Right ventricle myocardium superior (tissue), 1 donor: ENCODE measurements at regions not wholly inside any gene's neighbourhood (a gene's known extent, or its start where the extent isn't known, plus 50 kb on each side); places are given as distances from the start of the nearest gene placed in this dataset.

Source experiments
- ATAC-seq: fragments of 200-7000 bp; cut with Tn5 transposase; one replicate; pipeline ENCODE4 v1.9.1; 2020; ENCODE audit warnings: mild to moderate bottlenecking; ENCODE audit not compliant: poor library complexity
- DNase-seq: peaks from one replicate; pipeline ENCODE4 v3.0.0-alpha.2; 2020
- intact Hi-C: fragments of 100-400 bp; cut with DNase I; formaldehyde crosslinking; loops from one replicate; pipeline ENCODE4 v1.11.2; 2022
- donor health status: DM: no; HTN: yes; CAD: no; lungs with severe emphysema.

DNA sequence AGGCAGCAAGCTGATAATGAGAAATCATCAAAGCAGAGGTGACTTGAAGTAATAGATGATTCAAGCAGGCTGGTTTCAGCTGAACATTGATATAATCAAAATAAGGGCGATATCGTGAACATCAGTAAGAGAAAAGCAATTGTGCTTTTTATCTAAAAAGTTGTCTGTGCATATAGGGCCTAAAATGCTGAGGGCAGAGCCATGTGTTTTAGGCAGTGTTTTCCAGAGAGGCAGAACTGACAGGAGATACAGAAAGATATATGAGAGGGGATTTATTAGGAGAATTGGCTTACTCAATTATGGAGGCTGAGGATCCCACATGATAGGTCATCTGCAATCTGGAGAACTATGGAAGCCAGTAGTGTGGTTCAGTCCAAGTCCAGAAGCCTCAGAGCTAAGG lies 136.5 kb upstream of the NPY2R start:
- DNase-seq (no peak), ATAC-seq (no peak)
- intact Hi-C loops: no loop called here

DNA sequence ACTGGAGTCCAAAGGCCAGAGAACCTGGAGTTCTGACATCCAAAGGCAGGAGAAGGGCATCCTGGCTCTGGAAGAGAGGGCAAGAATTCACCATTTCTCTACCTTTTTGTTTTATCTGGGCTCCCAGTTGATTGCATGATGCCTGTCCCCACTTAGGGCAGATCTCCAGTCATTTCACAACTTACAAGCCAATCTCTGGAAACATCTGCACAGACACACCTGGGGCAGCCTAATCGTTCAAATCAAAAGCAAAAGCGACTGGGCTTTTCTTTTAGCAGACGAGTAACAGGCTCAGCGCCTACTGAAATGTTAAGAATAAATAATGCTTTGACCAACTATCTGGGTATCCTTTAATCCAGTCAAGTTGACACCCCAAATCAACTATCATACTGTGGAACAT lies 136.0 kb upstream of the NPY2R start:
- ATAC-seq: no peak
- DNase-seq: no peak
- intact Hi-C loops: no loop called here

DNA sequence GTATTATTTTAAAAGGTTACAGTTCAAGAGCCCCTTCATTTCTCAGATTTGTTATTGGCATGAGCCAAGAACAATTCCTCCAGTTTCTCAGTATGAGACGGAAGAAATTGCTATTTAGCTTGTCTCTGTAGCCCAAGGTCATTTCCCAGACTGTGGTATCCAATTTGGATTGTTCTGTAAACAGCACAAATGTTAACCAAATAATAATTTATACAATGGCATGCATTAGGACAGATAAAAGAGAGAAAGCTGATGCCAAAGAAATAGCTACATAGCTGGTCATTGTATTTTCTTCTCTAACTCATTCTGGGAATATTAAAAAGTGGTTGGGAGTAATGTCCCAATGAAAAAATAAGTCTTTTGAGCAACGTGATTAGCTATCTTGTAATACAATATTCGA lies 134.6 kb upstream of the NPY2R start:
- intact Hi-C loops: no loop called here
- ATAC-seq: no peak
- no peak for DNase-seq

DNA sequence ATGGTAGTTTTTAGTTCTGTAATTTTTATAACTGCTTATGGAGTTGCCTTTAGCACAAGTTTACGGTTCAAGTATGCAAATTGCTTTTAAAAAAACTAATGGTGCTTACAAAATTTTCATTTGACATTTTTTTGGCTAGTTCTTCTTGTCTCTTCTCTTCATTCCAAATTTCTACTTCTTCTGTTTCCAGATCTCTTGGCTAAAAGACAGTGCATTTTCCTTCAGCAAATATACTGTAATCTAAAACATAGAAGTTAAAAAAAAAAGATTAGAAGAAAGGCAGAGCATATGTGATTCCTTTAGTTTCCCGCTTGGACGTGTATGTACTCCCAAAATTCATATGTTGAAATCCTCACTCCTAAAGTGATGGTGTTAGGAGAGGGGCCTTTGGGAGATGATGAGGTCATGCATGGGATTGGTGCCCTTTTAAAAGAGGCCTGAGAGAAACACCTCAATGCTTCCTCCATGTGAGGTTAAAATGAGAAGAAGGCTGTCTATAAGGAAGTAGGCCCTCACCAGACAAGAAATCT lies 132.1 kb upstream of the NPY2R start:
- ATAC-seq (no peak), DNase-seq (no peak)
- intact Hi-C loops: no loop called here

DNA sequence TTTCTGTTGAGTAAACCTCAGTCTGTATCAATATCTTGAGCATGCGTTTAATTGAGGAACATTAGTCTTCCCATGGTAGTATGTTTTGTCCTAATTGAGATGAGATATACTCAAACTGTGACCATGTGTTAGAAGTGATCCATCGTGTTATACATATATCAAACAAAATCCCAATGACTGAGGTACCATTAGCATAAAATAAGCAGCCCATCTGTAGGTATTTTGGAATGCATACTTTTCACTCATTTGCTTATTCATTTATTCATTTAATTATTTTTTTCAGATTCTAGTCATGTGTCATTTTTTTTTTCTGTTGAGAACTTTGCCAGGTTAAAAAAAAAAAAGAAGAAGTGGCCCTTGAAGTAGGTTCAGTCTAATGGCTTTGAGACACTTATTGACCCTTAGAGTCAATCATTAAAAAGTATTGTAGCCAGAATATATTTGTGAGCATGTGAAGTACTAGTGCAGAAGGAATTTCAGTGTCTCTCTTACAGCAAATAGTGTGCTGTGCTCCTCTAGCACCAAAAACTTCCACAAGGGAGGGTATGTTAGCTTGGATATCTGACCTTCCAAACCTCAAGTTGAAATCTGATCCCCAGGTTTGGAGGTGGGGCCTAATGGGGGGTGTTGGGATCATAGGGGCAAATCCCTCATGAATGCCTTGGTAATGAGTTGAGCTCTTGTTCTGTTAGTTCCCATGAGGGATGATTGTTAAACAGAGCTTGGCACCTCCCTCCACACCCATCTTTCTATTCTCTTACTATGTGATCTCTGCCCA lies 130.8 kb upstream of the NPY2R start:
- DNase-seq (no peak), ATAC-seq (no peak)
- intact Hi-C loops: no loop called here

DNA sequence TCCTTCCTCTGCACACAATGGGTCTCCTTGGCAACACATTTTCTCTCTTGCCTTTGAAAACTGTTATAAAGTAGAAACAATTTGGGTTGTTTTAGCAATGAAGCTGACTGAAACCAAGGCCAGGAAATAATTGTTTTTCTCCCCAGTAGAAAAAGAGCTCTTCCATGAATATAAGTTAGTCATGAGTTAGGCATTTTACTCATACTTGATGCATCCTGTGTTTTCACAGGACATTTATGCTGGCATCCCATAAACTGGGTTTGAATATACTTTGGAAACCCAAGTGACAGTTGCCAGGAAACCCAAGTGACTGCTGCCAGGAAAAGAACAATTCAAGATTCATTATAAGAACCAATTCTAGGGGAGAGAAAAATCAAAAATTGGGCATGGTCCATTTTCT lies 128.6 kb upstream of the NPY2R start:
- ATAC-seq: no peak
- intact Hi-C loops: no loop called here
- DNase-seq: no peak

DNA sequence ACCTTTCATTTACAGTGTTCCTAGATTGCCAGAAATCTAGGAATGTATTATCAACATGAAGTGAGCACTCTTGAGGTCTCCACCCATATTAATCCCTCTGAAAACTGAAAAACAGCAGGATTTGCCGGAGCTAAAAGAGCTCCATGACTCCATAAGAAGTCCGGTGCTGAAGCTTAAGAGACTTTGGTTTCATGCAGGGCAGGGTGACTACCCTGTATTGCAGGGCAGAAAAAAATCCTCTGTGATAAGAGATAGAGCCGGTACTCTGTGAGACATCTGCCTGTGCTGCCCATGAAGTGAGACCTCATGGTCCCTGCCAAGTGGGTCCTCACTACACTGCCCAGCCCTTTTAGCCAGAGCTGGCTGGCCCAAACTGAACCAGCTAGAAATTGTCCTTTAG lies 127.2 kb upstream of the NPY2R start:
- DNase-seq (no peak), ATAC-seq (no peak)
- intact Hi-C loops: no loop called here

DNA sequence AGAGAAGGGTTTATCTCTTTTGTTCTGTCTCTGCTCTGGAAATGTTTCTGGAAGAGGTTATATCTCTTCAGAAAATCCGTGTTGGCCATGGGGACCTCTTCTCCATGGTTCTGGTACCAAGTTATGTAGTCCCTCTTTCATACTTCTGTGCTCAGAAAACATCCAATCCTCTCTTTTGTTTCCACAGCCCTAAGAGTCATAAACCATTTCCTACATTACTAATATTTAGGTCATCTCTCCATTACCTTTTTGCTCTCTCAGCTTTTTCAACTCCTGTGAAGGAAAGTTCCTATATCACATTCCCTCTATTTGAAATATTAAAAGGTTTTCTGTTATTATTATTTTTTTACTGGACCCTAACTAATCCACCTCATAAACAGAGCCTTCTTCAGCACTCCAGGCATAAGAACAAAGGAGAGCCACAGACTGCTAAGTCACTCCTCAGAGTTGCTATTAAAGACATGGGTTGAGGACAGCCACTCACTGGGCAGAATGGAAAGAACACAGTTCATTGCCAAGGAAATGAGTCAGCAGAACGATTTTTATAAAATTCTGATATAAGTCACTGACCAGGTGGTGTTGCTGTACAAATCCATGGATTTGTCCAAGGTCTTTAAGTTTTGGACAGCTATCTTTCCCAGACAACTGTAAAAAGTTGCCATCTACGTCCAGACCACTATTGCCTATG lies 122.4 kb upstream of the NPY2R start:
- DNase-seq: no peak
- intact Hi-C loops: no loop called here
- ATAC-seq: no peak

DNA sequence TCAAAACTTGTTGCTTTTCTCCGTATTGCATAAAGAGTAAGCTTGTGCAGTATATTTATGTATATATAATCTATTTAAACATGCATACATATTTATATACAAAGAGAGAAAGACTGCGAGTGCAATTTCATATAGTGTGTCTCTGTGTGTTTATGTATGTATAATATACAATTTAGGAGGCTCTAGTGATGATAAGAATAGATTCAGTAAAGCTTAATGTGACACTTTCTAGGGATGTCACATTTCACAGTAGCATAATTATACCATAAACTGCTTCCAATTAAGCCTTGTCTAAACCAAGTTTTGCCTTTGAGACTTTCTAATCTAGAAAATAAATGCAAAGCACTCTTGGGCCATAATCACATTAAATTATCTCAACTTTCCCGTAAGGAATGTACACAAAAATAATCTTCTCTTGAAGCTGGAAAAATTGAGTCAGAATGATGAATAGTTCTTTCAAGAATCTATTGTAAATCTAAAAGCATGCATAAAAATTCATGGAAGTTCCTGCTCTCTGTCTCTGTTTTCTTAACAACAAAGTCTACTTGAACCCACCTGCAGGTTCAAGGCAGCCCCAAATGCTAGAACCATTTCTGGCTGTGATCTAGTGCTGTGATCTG lies 114.1 kb upstream of the NPY2R start:
- ATAC-seq (no peak), DNase-seq (no peak)
- intact Hi-C loops: no loop called here

DNA sequence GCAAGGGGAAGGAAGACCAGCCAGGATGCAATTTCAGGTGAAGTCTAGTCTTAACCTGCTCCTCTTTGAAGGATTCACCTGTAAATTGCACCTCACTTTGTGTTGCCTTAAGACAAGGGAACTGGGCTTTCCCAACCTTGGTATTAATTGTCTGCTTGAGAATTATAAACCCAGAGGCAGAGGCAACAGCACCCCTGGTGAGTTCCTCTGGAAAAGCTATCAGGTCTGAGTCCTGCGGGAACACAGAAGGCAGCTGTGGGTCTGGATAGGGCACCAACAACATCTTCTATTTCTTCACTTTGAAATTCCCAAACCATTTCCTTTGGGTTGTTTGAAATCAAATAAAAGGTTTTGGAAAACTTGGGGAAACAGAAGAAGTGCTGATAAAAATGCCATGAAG lies 109.2 kb upstream of the NPY2R start:
- intact Hi-C loops: no loop called here
- ATAC-seq (no peak), DNase-seq (no peak)

DNA sequence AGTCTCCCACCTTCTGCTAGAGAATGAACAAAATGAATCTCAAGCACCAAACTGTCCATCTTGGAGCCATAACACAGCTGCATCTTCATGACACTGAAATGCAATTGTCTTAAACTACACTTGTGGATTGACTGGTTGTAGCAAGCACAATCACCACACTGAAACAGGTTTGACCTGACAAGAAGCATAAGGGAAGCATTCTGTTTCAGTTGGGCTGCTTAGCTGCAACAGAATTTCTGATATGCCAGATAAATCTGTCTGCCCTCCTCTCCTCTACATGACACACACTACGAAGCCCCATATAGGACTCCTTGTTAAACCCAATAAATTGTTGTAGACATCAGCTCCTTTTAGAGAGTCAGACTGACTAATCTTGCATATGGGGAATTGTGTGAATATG lies 101.8 kb upstream of the NPY2R start:
- no peak for ATAC-seq
- intact Hi-C loops: no loop called here
- no peak for DNase-seq

DNA sequence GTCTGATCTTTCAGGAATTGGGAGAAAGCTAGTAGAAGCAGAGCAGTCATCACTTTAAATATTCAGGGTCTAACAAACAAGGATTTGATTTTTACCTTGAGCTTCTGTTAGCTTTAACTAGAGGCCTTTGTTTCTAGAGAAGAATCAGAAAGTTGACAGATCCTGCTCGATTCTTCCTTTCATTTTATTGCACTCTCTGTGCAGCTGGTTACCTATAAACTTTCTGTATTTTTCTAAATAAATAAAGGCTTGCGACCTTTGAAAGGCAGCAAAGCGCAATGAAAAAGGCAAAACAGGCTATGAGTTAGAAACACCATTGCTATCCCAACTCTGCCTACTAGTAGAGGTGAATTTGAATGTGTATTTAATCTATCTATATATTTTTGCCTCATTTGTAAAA lies 101.4 kb upstream of the NPY2R start:
- no peak for DNase-seq

DNA sequence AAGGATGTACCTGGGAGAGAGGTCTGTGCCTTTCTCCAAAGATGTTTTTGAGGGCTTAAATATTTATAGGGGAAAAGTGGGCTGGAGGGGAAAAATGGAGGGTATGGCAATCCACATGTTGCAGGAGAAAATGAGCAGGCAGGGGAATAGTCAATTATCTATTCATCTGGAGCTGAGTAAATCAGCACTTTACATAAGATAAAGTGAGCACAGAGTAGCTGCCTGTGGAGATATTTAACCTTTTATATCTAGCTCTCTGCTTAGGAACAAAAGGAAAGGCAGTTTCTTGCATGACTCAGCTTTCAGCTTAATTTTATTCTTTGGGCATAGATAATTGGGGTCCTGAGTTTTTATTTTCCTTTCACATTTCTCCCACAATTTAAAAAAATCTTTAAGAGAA lies 93.6 kb upstream of the NPY2R start:
- intact Hi-C loops: no loop called here
- DNase-seq (no peak), ATAC-seq (no peak)

More for the DNA sequence above, 101.4 kb upstream of the NPY2R start:
- no peak for ATAC-seq
- intact Hi-C loops: no loop called here

DNA sequence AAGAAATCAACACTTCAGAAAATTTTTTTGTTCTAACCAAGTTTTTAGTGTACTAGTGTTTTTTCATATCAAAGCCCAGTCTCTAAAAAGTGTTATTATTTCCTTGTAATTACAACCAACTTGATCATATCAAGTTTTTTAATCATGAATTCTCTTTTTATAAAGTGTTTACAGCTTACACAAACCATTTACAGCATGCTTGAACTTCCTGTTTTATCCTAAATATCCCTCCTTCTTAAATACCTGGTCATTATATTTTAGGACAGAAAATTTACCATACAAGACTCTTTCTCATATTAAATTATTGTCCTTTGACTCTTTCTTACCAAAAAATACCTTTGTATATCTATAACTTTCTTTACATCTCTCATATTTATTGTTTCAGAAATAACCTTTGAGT lies 89.4 kb upstream of the NPY2R start:
- ATAC-seq: no peak
- intact Hi-C loops: no loop called here

DNA sequence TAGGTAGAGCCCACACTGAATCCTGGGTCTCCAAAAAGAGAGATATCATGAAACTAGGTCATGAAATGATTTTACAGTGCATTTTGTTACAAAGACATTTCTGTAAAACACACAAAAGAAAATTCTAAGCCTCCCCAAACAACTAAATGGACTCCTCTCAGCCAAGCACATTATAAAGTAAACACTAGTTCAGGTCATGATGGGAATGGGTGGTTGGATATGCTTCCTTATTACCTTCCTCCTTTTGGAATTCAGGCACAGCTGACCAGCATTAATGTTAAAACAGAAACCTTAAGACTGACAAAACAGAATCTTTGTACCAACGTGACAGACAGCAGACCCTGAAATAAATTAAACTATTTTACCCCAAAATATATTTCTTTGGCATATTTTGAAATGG lies 87.9 kb upstream of the NPY2R start:
- ATAC-seq: no peak
- DNase-seq: no peak
- intact Hi-C loops: no loop called here

More for the DNA sequence above, 89.4 kb upstream of the NPY2R start:
- no peak for DNase-seq

DNA sequence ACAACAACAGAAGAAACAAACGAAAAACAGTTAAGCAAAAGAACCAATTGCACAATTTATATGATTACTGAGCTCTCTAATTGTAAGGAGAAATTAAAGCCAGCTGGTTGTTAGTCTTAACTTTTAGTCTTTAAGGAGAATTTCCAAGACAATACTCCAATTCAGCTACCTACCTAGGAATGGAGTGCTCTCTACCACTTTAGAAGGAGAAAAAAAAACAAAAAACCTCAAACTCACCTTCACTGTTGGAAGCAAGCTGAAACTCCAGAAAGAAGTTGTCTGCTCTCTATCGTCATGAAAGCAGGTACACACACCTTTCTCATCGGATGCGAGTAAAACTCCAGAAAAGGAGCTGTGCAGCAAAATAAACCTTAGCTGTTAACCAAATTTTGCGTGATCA lies 86.1 kb upstream of the NPY2R start:
- intact Hi-C loops: no loop called here
- ATAC-seq (no peak), DNase-seq (no peak)

DNA sequence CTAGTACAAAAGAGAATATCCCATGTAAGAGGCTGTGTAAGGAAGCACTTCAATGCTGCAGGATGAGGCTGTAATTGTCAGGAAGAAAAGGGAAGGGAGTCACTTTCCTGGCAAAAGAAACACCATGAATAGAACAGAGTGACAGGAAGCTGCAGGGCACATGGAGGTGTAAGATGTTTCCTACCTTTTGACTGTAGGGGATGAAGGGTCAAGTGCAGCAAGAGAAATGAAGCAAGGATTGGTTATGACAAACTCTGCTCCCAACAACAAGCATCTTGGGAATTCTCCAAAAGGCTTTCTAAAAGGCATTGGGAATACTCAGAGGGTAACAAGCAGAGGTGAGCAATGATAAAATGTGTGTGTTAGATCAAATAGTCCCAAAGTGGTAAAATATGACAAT lies 74.3 kb upstream of the NPY2R start:
- DNase-seq (no peak), ATAC-seq (no peak)
- intact Hi-C loops: no loop called here

DNA sequence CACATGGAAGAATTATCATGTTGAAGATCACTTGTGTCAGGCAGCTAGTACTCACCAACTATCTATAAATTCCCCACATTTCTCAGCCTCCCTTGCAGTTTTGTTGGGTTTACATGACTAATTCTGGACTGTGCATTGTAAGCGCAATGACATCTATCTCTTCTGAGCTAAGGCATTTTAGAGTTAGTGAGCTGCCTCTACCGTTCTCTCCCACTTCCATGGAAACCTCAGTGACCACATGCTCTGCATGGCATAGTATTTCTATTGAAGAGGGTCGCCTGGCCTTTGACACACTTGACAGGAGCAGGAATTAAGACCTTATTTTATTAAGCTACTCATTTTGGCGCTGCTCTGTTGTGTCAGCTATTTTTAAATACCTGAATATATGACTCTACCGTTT lies 67.5 kb upstream of the NPY2R start:
- intact Hi-C loops: no loop called here
- no peak for ATAC-seq
- no peak for DNase-seq

DNA sequence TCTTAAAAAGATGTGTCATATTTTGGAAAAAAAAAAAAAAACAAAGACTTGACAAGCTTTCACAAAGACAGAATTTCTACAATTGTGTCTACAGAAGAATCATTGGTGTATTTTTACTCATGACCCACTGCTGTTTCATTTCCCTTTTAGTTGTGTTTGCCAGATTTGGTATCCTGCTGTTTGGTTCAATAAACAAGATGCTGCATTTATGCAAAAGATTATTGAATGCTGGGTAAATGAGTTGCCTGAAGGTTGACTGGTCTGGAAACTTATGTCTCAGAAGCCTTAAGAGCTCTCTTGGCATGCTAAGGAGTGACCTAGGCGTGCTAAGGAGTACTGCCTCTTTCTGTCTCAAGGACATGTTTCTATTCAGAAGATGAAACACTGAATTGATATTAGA lies 64.9 kb upstream of the NPY2R start:
- ATAC-seq (no peak), DNase-seq (no peak)

More for the DNA sequence above, 64.9 kb upstream of the NPY2R start:
- intact Hi-C loops: no loop called here
